Stimulated activated CD8-positive, alpha-beta memory T cell treated with anti-CD3 and anti-CD28 coated beads, Interleukin-12 subunit alpha, Interleukin-12 subunit beta, amount 100 ng/mL, for 4 hours (primary cell): ENCODE measurements at regions not wholly inside any gene's neighbourhood (a gene's known extent, or its start where the extent isn't known, plus 50 kb on each side); places are given as distances from the start of the nearest gene placed in this dataset.
"Not testable (repeated sequence)": the region's sequence is repeated elsewhere in the genome, so short reads cannot be mapped to it uniquely, and the experiment has no call there.

Experiments used
- DNase-seq: peaks from one replicate; pipeline ENCODE4 v3.0.0-alpha.2; 2020; ENCODE audit warnings: low read depth

GRCh38 chr10:3959370-3960325 is 174.6 kb upstream of the KLF6 start:
- no peak for DNase-seq

- DNase-seq = no peak
These were observed 173.5 kb upstream of the KLF6 start for GRCh38 chr10:3958472-3958996.

GRCh38 chr10:3955955-3956617 is 171.1 kb upstream of the KLF6 start:
- no peak for DNase-seq

GRCh38 chr10:3955493-3955892 is 170.5 kb upstream of the KLF6 start:
- DNase-seq = no peak

GRCh38 chr10:3954615-3955014 is 169.6 kb upstream of the KLF6 start:
- DNase-seq = no peak

- not testable (repeated sequence) for DNase-seq
These were observed 169.0 kb upstream of the KLF6 start for GRCh38 chr10:3954007-3954406.

- no peak for DNase-seq
These were observed 167.0 kb upstream of the KLF6 start for GRCh38 chr10:3951993-3952392.

- no peak for DNase-seq
These were observed 165.8 kb upstream of the KLF6 start for GRCh38 chr10:3950676-3951275.

- DNase-seq = no peak
These were observed 164.7 kb upstream of the KLF6 start for GRCh38 chr10:3949711-3950110.

GRCh38 chr10:3948843-3949242 is 163.8 kb upstream of the KLF6 start:
- peak; percentile 52 for DNase-seq

GRCh38 chr10:3946234-3947229 is 161.5 kb upstream of the KLF6 start:
- no peak for DNase-seq

GRCh38 chr10:3945026-3945425 is 160.0 kb upstream of the KLF6 start:
- DNase-seq = no peak

GRCh38 chr10:3944591-3944990 is 159.6 kb upstream of the KLF6 start:
- DNase-seq = no peak

- no peak for DNase-seq
These were observed 158.8 kb upstream of the KLF6 start for GRCh38 chr10:3943695-3944257.

GRCh38 chr10:3942937-3943489 is 158.0 kb upstream of the KLF6 start:
- DNase-seq = no peak

- DNase-seq = no peak
These were observed 156.7 kb upstream of the KLF6 start for GRCh38 chr10:3941676-3942075.

- DNase-seq = no peak
These were observed 151.5 kb upstream of the KLF6 start for GRCh38 chr10:3936422-3937040.

- DNase-seq = no peak
These were observed 150.9 kb upstream of the KLF6 start for GRCh38 chr10:3935933-3936359.

- peak; percentile 33 for DNase-seq
These were observed 150.1 kb upstream of the KLF6 start for GRCh38 chr10:3935141-3935540.

GRCh38 chr10:3933733-3934132 is 148.7 kb upstream of the KLF6 start:
- DNase-seq = no peak
